ENCODE measurements at regions not wholly inside any gene's neighbourhood (a gene's known extent, or its start where the extent isn't known, plus 50 kb on each side); places are given as distances from the start of the nearest gene placed in this dataset.

GRCh38 chr1:98256700-98257099 is 335.9 kb upstream of the DPYD start:
- TF ChIP-seq CTCF (IDR thresholded peaks at IDR 0.05), result no peak
- Mint-ChIP-seq H3K36me3 (ENCODE audit: low read depth) (no peaks in the 10 kb centered on the region), H3K27ac (no peak overlapping the region), H3K4me1 (ENCODE audit: low read depth) (peaks cover 3% of the 10 kb centered on the region), H3K27me3 (no peaks in the 10 kb centered on the region), H3K9me3 (peaks cover 3% of the 10 kb centered on the region), H3K4me3 (no peak overlapping the region)
- ChIA-PET POLR2A (no interaction called here), CTCF (no interaction called here)
- peak; percentile 23 for DNase-seq
- intact Hi-C loops (cut with micrococcal nuclease), result no loop called here
- peak; percentile 24 for ATAC-seq

GRCh38 chr1:98253145-98253544 is 332.3 kb upstream of the DPYD start:
- Mint-ChIP-seq H3K4me3 (no peak overlapping the region), H3K36me3 (ENCODE audit: low read depth) (no peaks in the 10 kb centered on the region), H3K27me3 (no peaks in the 10 kb centered on the region), H3K27ac (no peak overlapping the region), H3K9me3 (peaks cover 11% of the 10 kb centered on the region), H3K4me1 (ENCODE audit: low read depth) (peaks cover 3% of the 10 kb centered on the region)
- CTCF ChIA-PET, result no interaction called here
- ATAC-seq, result no peak
- POLR2A ChIA-PET, result no interaction called here
- TF ChIP-seq CTCF (IDR thresholded peaks at IDR 0.05), result no peak
- no peak for DNase-seq
- intact Hi-C loops (cut with micrococcal nuclease), result no loop called here

GRCh38 chr1:98251497-98251896 is 330.7 kb upstream of the DPYD start:
- ATAC-seq (no peak), DNase-seq (no peak)
- Mint-ChIP-seq H3K27ac (no peak overlapping the region), H3K27me3 (no peaks in the 10 kb centered on the region), H3K4me3 (no peak overlapping the region), H3K9me3 (peaks cover 8% of the 10 kb centered on the region), H3K36me3 (ENCODE audit: low read depth) (no peaks in the 10 kb centered on the region), H3K4me1 (ENCODE audit: low read depth) (peaks cover under 1% of the 10 kb centered on the region)
- ChIA-PET POLR2A (no interaction called here), CTCF (no interaction called here)
- TF ChIP-seq CTCF (IDR thresholded peaks at IDR 0.05), result no peak
- intact Hi-C loops (cut with micrococcal nuclease), result no loop called here

- no peak for TF ChIP-seq CTCF (IDR thresholded peaks at IDR 0.05)
- no peaks in the 10 kb centered on the region for H3K4me1 Mint-ChIP-seq (ENCODE audit: low read depth)
- H3K9me3 Mint-ChIP-seq, result peaks cover 21% of the 10 kb centered on the region
- intact Hi-C loops (cut with micrococcal nuclease), result no loop called here
- H3K4me3 Mint-ChIP-seq, result no peak overlapping the region
- DNase-seq, result no peak
- ChIA-PET CTCF (no interaction called here), POLR2A (no interaction called here)
- no peak for ATAC-seq
- no peaks in the 10 kb centered on the region for H3K36me3 Mint-ChIP-seq (ENCODE audit: low read depth)
- H3K27me3 Mint-ChIP-seq, result no peaks in the 10 kb centered on the region
- H3K27ac Mint-ChIP-seq, result no peak overlapping the region
Observed at GRCh38 chr1:98232678-98233077, 311.8 kb upstream of the DPYD start.

- POLR2A ChIA-PET, result no interaction called here
- Mint-ChIP-seq H3K4me3 (no peak overlapping the region), H3K4me1 (ENCODE audit: low read depth) (no peaks in the 10 kb centered on the region), H3K27ac (no peak overlapping the region), H3K36me3 (ENCODE audit: low read depth) (no peaks in the 10 kb centered on the region), H3K9me3 (no peaks in the 10 kb centered on the region), H3K27me3 (no peaks in the 10 kb centered on the region)
- no peak for DNase-seq
- intact Hi-C loops (cut with micrococcal nuclease), result no loop called here
- no peak for ATAC-seq
- TF ChIP-seq CTCF (IDR thresholded peaks at IDR 0.05), result no peak
- CTCF ChIA-PET, result no interaction called here
Observed at GRCh38 chr1:98222706-98223105, 301.9 kb upstream of the DPYD start.

Data from activated CD8-positive, alpha-beta T cell treated with anti-CD3 and anti-CD28 coated beads for 36 hours (primary cell).